Stimulated activated CD8-positive, alpha-beta memory T cell treated with anti-CD3 and anti-CD28 coated beads, Interleukin-7, amount 100 ng/mL, for 4 hours (primary cell): ENCODE measurements at regions not wholly inside any gene's neighbourhood (a gene's known extent, or its start where the extent isn't known, plus 50 kb on each side); places are given as distances from the start of the nearest gene placed in this dataset.

Experiments used
- DNase-seq, 2 donors: peaks; one replicate each; pipeline ENCODE4 v3.0.0-alpha.2; 2020; ENCODE audit warnings: low read depth in 2 of 2

DNA sequence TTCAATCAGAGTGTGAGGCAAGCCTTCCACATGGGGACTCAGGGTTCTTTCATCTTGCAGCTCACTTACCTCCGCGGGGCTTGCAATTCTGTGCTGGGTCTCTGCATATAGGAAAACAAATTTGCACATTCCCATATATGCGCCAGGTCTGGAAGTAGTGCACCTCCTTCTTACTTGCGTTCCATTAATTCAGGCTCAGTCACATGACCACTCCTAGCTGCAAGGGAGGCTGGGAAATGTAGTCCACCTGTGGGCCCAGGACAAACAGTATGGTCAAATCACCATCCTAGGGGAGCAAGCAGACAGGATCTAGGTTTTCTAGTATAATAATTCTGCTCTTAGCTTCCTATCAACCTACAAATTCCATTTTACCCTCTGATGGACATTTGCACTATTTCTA, 160.4 kb downstream of the AACS start:
- DNase-seq, result no peak

DNA sequence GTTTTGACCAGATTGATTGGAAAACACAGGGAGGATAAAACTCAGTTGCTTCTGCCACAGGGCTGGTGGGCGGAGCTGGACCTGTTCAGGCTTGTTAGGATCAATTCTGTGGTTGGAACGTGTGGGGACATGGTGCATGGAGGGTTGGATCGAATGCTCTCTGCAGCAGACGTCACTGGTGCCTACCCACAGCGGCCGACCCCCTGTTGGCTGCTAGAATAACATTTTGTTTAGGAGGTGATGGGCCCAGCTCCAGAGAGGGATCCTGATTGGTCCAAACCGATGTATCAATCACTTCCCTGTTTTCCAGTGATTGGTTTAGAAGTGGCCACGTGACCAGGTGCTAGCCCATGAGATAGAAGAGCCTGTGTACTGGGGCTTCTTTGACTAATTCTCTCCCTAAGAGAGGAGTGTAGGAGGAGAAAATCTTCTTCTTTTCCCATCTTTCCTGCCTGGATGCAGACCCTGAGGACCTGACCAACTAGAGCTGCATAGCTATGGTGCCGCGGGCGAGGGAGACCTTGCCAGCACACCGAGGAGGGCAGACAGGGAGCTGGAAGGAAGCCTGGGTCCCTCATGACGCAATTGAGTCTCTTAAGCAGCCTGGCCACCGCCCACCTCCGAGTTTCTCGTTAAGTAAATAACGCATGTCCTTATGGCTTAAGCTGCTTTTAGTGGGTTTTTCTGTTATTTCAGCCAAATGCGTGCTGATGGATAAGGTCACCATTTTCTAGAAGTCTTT, 163.5 kb downstream of the AACS start:
- DNase-seq, result no peak

DNA sequence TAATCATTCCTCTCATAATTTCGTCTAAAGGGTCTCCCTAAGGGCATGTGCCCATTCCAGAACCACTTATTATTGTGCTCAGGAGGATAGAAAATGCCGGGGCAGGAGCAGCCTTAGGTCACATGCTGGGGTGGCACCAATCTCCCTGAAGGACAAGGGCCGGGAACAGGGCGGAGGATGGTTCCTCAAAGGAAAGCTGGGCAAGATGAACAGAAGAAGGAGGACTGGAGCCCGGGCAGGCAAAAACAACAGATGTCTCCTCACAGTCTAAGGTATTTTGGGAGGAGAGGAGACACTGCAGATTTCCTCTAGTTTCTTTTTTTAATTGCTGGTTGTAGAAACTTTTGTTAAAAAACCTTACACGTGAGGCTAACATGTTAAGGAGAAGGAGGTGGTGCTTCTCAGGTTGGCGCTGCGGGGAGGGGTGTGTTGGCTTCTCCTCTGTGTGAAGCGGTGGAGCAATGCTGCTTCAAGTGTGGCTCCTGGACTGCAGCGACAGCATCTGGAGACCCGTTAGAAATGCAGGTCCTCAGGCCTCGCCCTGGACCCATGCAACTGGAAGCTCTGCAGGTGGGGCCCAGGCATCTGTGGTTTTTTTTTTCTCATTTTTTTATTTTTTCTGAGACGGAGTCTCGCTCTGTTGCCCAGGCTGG, 164.8 kb downstream of the AACS start:
- DNase-seq, result no peak

DNA sequence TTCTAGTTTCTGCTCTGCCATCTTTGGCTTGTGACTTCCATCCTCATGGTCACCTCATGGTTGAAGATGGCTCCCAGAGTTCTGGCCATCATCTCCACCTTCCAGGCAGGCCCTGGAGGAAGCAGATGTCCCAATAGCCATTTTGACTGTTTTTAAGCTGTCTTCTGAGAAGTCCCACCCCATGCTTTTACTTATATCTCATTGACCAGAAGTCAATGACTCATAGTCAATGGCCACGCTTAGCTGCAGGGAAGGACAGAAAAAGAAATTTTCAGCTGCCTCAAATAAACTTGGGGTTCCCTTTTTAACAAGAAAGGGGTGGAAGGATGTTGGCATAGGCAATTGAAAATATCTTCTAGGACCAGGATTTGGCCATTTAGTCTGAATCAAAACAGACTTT, 168.1 kb downstream of the AACS start:
- no peak for DNase-seq

DNA sequence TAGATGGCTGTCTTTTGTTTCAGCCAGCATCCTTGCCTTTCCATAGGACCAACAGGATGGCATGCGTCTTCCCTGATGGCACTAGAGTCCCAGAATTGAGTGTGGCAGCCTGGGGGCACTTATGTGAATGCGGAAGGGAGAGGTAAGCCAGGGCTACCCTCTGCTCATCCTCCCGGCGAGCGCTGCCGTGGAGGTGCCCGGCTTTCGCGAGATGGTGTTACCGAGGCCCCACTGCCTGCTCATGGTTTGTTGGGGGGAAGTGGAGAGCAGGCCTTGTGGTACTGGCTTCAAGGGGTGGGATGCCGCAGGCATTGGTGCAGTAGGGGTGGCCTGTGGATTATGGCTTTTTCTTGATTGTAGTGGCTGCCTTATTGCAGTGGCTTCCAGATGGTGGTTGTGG, 174.3 kb downstream of the AACS start:
- no peak for DNase-seq

DNA sequence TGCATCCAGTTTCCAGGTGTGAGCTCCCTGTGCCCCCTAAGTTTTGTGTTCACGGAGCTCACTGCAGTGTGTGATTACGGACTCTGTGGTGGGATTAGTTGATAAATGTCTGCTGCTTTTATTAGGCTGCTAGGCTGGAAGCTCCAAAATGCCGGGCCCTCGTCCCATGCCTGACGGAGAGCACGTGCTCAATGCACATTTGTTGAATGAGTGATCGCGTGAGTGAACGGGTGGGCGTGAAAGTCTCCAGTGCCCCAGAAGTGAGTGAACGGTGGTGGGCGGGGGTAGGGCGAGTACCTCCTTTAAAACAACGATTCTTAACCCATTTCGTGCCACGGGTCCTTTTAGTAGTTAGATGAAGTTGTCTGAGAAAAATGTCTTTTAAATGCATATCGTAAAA, 175.5 kb downstream of the AACS start:
- no peak for DNase-seq

DNA sequence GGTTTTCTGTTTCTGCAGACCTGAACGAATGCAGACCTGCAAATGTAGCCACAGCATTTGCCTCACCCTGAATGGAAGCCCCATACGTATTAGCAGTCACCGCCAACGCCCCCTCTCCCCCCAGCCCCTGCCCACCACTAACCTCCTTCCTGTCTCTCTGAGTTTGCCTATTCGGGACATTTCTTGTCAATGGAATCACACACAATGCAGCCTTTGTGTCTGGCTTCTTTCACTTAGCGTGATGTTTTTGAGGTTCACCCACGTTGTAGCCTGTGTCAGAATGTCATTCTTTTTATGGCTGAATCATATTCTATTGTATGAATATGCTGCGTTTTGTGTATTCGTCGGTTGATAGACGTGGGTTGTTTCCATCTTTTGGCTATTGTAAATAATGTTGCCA, 178.6 kb downstream of the AACS start:
- DNase-seq, result no peak

DNA sequence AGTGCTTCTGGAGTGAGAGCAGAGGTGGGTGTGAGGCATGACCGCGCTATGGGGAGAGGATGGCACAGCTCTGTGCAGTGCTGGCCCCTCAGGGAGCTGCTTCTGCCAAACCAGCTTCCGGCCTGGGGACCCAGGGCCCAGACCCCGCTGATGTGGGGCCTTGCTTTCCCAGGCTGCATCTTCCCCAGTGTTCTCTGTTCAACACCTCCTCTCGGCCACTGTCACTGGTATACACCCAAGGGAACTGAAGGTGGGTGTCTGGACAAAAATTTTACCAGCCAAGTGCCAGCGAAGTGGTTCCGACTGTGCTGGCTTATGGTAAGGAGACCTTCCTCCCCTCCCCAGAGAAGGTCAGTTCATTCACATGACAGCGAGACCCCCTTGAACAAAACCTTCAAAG, 179.1 kb downstream of the AACS start:
- DNase-seq, result no peak

DNA sequence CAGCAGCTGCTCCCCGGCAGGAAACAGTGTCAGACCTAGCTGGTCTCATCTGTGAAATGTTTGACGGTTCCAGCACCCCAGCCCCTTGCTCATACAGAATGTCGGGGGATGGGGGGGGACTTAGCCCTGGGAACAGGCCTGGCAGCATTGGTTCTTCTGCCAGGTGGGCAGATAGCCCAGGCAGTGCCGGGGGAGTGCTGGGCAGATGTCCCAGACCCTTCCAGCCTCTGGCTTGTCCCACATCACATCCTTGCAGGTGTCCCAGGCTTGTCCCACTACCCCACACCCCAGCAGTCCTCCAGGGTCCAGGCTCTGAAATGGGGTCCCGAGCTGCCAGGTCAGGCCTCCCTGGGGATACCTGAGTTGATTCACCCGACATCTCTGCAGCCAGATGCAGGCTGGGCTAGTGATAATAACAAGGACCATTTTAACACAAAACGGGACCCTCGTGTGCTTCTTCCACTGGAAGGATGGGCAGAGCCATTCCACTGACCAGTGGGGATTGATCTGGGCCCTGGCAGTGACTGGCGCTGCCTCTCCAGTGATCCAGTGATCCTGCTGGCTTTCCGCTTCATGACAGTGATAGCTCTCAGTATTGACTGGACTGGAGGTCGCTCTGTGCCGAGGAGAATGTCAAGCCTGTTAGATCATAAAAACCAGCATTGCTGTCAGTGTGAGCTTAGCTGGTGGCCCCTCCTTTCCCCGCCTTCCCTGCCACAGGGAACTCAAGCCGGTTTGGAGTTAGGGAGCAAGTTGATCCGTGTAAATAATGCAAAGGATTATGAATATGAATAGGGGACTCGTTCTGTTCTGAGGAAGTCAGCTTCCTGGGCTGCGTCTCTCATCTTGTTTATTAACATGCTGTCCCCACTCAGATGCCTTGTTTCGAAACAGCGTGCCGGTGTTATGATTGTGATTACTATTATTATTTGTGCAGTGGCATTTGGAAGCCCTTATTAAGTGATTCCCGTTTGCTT, 180.6 kb downstream of the AACS start:
- no peak for DNase-seq

DNA sequence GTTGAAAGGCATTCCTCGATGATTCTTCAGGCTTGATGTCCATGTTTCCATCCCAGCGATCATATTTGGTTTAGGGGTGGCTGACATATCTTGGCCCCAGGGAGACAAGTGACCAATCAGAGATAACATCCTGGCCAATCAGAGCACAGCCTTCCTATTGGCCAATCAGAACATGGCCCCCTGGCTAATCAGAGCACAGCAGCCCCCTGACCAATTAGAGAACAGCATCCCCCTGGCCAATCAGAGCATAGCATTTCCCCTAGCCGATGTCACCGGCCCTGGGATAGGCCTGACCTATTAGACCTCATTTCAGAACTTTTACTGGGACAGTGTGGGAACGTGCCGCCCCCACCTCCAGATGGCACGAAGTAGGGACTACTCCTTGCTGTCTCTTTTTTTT, 182.2 kb downstream of the AACS start:
- no peak for DNase-seq

DNA sequence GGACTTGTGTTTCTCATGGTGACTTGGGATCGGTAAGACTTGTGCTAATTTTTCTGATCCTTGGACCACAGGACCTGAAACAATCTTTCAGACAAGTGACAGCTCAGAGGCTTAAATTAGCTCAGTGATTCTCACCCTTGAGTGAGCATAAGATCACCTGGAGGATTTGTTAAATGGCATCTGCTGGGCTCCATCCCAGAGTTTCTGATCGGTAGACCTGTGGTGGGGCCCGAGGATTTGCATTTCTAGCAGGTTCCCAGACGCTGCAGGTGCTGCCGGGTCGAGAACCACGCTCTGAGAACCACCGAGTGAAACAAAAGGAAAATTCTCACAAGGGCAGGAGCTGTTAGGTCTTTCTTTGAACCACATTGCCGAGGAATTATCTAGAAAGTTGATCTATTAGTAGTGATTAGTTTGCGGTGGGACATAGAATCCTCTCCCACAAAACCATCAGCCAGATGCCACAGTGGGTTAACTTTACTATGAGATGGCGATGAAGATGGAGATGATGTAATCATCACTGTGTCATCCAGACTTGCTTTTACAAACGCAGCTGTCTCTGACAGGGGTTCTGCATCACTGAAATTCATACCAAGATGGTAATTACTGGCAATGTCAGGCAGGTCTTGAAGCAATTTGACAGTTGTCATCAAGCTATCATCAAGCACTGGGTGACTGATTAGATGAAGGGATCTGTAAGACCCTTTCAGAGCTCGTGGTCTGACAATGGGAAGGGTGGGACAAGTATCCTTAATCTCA, 184.0 kb downstream of the AACS start:
- DNase-seq, result no peak

DNA sequence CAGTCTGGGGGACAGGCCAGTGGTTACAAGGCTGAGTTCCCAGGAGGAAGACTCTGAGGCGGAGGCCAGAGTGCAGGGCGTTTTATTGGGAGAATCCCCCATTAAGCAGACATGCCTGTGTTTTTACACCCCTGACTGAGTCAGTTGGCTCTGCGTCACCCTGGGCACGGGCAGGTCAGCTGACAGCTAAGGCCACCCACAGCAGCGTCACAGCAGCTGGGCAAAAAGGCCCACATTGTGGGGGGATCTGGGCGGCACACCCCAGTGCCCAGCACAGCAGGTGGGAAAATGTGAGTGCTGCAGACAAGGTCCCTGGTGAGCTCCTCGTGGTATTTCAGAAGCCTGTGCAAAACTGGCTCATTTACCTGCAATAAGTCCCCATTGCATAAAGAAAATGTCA, 184.7 kb downstream of the AACS start:
- no peak for DNase-seq

DNA sequence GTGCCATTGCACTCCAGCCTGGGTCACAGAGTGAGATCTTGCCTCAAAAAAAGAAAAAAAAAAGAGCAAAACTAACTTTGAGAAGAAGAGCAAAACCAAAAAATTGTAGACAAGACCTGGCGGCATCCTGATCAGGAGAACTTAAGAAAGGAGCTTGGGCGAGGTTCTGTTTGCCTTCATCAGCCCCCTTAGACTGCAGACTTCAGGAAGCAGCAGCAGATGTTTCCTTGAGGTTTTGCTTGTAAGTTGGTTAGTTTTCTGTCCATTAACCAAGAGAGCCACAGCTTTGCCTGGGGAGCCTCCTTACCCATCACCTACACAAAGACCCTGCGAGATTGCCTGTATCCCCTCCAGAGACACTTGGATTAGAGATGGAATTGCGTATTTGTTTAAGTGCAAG, 189.0 kb downstream of the AACS start:
- DNase-seq, result no peak

DNA sequence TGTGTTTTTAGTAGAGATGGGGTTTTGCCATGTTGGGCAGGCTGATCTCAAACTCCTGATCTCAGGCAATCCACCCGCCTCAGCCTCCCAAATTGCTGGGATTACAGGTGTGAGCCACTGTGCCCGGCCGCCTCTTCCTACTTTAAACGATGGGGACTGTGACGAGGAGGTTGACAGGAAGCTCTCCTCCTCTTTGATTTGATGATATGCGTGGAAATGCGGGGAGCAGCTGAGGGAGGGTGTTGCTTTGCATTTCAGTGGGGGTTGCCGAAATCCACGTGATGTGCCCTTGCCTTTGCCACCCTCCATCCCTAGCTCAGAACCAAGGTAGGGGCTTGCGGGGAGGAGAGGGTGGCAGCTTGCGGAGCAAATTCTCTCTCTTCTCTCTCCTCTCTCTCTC, 189.6 kb downstream of the AACS start:
- no peak for DNase-seq

DNA sequence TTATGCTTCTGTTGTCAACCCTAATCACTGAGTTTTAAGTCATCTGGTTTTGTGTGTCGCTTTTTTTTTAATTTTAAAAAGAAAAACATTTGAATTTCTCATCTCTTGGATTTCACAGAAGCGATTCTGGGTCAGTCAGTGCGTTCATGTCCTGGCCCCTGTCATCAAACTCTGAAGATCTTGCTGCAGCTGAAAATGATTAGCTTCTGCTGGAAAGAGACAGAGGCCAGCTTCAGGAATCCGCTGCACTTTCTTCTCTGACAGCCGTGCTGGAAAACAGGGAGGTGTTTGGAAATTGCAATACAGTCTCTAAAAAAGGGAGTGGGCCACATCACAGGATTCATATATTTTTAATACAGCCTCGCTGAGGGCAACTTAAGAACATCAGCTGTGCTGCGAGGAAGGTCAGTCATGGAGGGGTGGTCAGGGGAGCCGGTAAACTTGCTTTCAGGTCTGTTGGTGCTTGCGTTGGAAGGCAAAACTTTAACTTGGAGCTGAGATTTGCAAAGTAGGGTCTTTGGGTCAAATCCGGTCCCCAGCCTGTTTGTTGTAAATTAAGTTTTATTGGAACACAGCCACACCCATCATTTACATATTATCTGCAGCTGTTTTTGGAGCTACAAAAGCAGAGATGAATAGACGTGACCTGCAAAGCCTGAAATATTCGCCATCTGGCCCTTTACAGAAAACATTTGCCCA, 190.8 kb downstream of the AACS start:
- DNase-seq, result no peak

DNA sequence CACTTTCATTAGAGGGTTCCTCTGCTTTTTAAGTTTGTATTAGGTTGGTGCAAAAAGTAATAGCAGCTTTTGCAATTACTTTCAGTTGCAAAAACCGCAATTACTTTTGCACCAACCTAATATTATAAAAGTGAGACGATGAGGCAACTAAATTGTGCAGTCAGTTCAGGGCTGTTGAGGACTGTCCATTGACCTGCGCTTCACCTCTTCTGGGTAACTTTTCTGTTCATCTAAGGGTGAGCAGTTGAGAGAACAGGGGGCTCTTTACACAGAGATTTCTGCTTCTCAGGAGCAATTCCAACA, 191.3 kb downstream of the AACS start:
- DNase-seq, result no peak

DNA sequence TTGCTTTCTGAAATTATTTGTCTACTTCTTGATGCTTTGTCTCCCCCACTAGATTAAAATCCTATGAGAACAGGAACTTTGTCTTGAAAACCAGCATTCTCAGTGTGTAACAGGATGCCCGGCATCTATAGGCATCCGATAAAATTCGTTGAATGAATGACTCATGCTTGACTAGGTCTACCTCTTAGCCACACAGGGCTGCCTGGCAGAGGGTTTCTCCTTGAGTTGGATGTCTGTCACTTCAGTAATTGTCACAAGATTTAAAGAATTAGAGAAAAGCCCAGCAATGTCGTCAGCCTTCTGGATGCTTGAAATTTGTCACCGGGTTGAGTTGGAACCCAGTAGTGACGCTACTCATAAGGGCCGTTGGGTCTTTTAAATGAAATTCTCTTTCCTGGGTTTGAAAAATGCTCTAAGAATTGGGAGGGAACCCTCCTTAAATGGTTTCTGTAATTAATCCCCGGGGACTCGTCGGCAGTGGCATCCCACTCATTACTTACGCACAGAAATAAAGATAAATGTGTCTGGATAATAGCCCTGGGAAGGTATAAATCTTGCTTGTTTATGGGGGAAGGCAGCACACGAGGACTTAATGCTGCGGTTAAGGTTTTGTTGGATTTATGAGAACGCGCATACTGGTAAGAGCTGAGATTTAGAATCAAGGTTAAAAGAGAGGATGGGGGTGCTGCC, 194.1 kb downstream of the AACS start:
- no peak for DNase-seq

DNA sequence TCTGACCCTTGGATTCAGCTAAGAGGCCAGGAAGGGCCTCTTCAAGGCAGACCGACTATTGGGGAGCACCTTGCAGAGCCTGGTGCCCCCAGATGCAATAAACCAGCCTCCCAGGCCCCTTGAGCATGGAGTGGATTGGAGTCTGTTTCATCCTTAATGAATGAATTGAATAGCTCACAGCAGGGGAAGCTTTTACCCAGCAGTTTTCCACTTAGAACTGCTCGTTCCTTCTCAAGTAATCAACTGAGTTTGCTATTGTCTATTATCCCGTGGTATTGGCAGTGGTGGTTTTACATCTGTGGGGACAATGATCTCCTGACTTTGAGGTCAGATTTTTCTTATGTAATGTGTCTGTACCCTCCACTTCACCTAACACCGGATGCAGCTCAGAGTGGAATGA, 197.6 kb downstream of the AACS start:
- DNase-seq, result no peak

DNA sequence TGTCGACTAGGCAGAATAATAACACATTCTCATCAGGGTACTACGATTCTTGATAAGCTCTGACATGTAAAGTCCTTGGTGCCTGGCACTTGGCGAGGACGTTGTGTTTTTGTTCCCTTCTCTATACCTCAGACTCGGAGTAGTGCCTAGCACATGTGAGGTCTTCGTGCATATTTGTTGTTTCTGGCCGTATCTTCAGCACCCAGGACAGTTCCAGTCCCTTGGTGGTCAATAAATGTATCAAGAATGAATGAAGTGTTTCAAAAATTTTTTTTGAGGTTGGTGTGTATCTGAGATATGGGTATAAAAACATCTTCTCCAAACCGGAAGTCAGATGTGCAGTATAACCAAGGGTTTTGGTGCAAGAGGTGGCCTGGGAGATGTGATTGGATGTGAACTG, 198.2 kb downstream of the AACS start:
- no peak for DNase-seq

DNA sequence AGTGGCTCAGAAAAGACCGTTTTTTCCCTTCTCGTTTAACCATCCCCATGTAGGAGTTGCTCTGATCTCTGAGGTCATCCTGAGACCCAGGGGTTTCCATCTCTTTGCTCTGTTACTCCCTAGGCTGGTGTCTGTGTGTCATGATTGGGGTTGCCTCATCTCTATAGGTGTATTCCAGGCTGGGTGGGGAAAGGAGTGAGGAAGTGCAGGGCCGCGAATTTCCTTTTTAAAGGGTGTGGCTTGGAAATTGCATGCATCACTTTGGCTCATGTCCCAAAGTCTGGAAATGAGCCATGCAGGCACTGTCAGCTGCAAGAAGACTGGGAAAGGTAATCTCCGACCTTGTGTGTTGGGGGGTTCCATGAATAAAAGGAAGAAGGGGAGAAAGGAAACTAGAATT, 201.9 kb downstream of the AACS start:
- no peak for DNase-seq

DNA sequence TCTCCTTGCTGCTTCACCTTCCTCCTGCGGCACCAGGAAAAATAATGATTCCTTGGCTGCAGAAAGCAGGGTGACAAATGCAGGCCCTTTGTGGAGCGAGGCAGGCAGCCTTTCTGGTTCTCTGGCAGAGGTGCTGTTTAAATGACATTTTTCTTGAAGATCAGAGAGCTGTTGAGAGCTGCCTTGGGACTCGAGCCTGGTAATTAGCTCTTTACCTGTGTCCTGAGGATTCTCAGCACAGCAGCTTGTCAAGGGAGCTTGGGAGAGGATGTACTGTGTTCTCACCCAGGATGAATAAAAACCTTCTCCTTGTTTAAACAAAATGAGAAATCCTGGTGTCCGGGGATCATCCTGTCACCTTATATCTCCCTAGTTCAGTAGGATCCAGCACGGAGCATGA, 204.0 kb downstream of the AACS start:
- no peak for DNase-seq
